Muscle of leg (tissue), 3 donors: ENCODE measurements at regions not wholly inside any gene's neighbourhood (a gene's known extent, or its start where the extent isn't known, plus 50 kb on each side); places are given as distances from the start of the nearest gene placed in this dataset.
"Not testable (repeated sequence)": the region's sequence is repeated elsewhere in the genome, so short reads cannot be mapped to it uniquely, and the experiment has no call there.

Source experiments
- DNase-seq: peaks from one replicate; pipeline ENCODE4 v3.0.0; 2013
- H3K27ac ChIP-seq: one replicate; pipeline ENCODE4 v1.5.1; 2013; ENCODE audit warnings: mild to moderate bottlenecking, low read length, control low read depth
- H3K27me3 ChIP-seq: one replicate; pipeline ENCODE4 v1.6.1; 2013; ENCODE audit warnings: low read length; ENCODE audit not compliant: control insufficient read depth, insufficient read depth
- H3K36me3 ChIP-seq: one replicate; pipeline ENCODE4 v1.6.1; 2013; ENCODE audit warnings: low read length; ENCODE audit not compliant: control insufficient read depth, insufficient read depth
- H3K4me1 ChIP-seq: one replicate; pipeline ENCODE4 v1.6.1; 2013; ENCODE audit warnings: low read length; ENCODE audit not compliant: control insufficient read depth, insufficient read depth
- H3K4me3 ChIP-seq: one replicate; pipeline ENCODE4 v1.5.1; 2013; ENCODE audit warnings: low read length, control low read depth
- H3K9me3 ChIP-seq: replicated peaks from 2 replicates; pipeline ENCODE4 v1.6.1; 2013; ENCODE audit warnings: low read depth, low read length; ENCODE audit not compliant: control insufficient read depth
- WGBS: methylation state at CpG from one replicate; pipeline ENCODE4 v1.1.5; 2013; ENCODE audit warnings: missing lambda C conversion rate; ENCODE audit not compliant: insufficient coverage; 5-methylcytosine and 5-hydroxymethylcytosine counted together

- Histone ChIP-seq H3K4me3 (no peak overlapping the region), H3K9me3 (no peaks in the 10 kb centered on the region), H3K27me3 (no peaks in the 10 kb centered on the region), H3K4me1 (peaks cover 18% of the 10 kb centered on the region), H3K27ac (peak overlapping the region; percentile 69), H3K36me3 (no peaks in the 10 kb centered on the region)
- DNase-seq: no peak
- 57% methylated on average over 1 of the region's 9 CpGs for WGBS
These were observed 266.4 kb downstream of the ANAPC1 start for GRCh38 chr2:111617299-111618225.

DNA sequence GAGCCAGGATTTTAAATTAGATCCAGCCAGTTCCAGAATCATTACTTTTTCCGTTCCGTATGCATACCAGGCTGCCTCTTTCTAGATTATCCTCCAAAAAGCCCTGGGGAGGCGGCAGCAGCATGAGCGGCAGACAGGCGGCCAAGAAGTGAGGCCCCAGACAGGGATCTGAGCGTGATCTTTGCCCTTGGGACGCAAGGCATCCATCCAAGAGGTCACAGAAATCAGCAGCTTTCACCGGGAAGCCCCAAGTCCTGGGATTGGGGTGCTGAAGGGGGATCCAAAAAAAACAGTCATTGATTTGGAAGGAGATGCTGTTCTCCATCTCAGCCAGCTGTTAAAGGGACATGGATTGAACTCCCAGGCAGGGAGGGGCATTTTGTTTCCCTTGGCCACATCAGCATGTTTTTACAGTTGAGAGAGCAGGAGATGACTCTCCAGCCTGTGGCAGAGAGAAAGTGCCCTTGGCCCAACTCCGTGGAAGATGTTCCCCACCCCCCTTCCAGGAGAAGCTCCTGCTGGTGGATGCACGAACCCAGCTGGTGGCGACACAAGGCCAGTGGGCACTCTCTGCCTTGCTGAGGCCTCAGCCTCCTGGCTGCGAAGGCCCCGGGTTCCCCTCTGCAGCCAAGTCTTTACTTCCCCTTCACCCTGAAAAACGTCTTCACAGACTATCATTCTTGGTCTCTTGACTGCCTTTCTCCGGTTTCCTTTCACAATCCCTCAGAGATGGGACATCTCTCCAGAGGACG is 265.6 kb downstream of the ANAPC1 start:
- H3K27ac ChIP-seq: peak overlapping the region; percentile 69
- no peaks in the 10 kb centered on the region for H3K27me3 ChIP-seq
- no peaks in the 10 kb centered on the region for H3K9me3 ChIP-seq
- peak; percentile 79 for DNase-seq
- no peaks in the 10 kb centered on the region for H3K36me3 ChIP-seq
- no peak overlapping the region for H3K4me3 ChIP-seq
- 42% methylated on average over 13 of the region's 16 CpGs for WGBS
- H3K4me1 ChIP-seq: peaks cover 18% of the 10 kb centered on the region

DNA sequence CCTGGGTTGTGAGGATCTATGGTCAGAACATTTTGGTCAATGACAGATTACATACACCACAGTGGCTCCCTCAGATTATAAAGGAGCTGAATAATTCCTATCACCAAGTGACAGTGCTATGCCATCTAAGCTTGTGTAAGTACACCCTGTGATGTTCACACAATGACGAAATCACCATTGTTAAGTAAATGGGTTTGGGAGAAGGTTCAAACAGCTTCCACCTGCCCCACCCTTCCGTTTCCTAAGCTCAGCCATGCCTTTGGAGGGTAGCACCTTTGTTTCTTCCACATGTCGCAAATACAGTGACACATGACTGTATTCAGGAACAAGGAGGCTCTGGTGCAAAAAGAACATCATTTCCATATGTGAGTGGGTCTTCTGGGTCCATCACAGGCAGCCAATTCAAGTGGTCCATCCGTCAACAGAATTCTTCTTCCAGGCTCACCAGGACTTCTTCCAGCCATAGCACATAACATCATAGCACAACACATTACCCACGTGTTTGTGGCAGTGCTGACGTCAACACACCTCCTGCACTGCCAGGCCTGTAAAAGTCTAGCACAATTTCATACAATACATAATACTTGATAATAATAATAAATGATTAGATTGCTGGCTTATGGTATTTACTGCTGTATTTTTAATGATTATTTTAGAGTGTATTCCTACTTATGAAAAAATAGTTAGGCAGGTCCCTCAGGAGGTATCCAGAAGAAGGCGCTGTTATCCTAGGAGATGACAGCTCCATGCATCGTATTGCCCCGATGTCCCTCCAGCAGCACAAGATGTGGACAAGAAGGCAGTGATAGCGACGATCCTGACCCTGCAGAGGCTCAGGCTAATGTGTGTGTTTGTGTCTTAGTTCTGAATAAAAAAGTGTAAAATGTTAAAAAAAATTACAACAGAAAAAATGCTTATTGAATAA is 264.8 kb downstream of the ANAPC1 start:
- H3K27ac ChIP-seq: peak overlapping the region; percentile 69
- H3K27me3 ChIP-seq: no peaks in the 10 kb centered on the region
- no peaks in the 10 kb centered on the region for H3K36me3 ChIP-seq
- H3K4me3 ChIP-seq: no peak overlapping the region
- no peak for DNase-seq
- H3K9me3 ChIP-seq: no peaks in the 10 kb centered on the region
- 61% methylated on average over 4 of the region's 11 CpGs for WGBS
- peaks cover 18% of the 10 kb centered on the region for H3K4me1 ChIP-seq

DNA sequence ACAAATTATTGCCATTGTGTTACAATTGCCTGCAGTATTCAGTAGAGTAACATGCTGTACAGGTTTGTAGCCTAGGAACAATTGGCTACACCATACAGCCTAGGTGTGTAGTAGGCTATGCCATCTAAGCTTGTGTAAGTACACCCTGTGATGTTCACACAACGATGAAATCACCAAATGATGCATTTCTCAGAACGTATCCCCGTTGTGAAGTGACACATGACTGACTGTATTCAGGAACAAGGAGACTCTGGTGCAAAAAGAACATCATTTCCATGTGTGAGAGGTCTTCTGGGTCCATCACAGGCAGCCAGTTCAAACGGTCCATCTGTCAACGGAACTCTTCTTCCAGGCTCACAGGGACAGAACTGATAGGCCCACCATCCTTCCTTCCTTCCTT is 263.7 kb downstream of the ANAPC1 start:
- no peaks in the 10 kb centered on the region for H3K27me3 ChIP-seq
- H3K27ac ChIP-seq: no peak overlapping the region
- H3K4me3 ChIP-seq: no peak overlapping the region
- H3K36me3 ChIP-seq: no peaks in the 10 kb centered on the region
- H3K4me1 ChIP-seq: peaks cover 18% of the 10 kb centered on the region
- WGBS: 91% methylated on average over 5 of the region's 5 CpGs
- DNase-seq: no peak
- H3K9me3 ChIP-seq: no peaks in the 10 kb centered on the region

- 87% methylated on average over 3 of the region's 3 CpGs for WGBS
- Histone ChIP-seq H3K4me3 (no peak overlapping the region), H3K27ac (no peak overlapping the region), H3K36me3 (no peaks in the 10 kb centered on the region), H3K9me3 (peaks cover 2% of the 10 kb centered on the region), H3K27me3 (no peaks in the 10 kb centered on the region), H3K4me1 (peaks cover 15% of the 10 kb centered on the region)
- no peak for DNase-seq
These were observed 261.1 kb downstream of the ANAPC1 start for GRCh38 chr2:111622859-111623258.

DNA sequence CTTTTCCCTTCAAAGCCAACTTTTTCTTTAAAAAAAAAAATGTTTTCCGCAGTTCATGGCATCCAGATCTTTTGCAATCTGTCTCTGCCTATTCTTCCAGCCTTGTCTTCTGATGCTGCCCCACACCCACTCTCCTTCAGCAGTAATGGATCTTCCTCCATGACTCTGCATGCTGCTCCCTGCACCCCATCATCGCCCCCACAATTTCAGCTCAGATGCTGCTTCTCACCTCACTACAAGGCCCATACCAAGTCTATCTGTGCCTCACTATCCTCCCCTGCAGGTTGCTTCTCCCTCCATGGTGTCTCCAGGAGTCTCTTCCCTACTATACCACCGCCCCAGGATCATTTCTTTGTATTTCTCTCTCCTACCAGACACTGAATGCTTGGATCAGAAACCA is 260.6 kb downstream of the ANAPC1 start:
- H3K27ac ChIP-seq: no peak overlapping the region
- no peak for DNase-seq
- H3K36me3 ChIP-seq: no peaks in the 10 kb centered on the region
- peaks cover 6% of the 10 kb centered on the region for H3K9me3 ChIP-seq
- H3K4me3 ChIP-seq: no peak overlapping the region
- H3K27me3 ChIP-seq: no peaks in the 10 kb centered on the region
- WGBS: 88% methylated on average over 3 of the region's 3 CpGs
- H3K4me1 ChIP-seq: peaks cover 10% of the 10 kb centered on the region

- no peaks in the 10 kb centered on the region for H3K27me3 ChIP-seq
- 60% methylated on average over 1 of the region's 3 CpGs for WGBS
- no peak for DNase-seq
- no peaks in the 10 kb centered on the region for H3K36me3 ChIP-seq
- peaks cover 11% of the 10 kb centered on the region for H3K9me3 ChIP-seq
- H3K4me1 ChIP-seq: no peaks in the 10 kb centered on the region
- no peak overlapping the region for H3K27ac ChIP-seq
- H3K4me3 ChIP-seq: no peak overlapping the region
These were observed 259.4 kb downstream of the ANAPC1 start for GRCh38 chr2:111624411-111625156.

DNA sequence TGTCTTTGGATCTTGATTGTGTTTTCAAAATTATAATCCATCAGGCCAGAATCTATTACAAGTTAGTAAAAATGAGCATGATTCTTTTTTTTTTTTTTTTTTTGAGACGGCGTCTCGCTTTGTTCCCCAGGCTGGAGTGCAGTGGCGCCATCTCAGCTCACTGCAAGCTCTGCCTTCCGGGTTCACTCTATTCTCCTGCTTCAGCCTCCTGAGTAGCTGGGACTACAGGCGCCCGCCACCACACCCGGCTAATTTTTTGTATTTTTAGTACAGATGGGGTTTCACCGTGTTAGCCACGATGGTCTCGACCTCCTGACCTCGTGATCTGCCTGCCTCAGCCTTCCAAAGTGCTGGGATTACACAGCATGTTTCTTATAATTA is 258.8 kb downstream of the ANAPC1 start:
- not testable (repeated sequence) for H3K36me3 ChIP-seq, H3K4me1 ChIP-seq, H3K27ac ChIP-seq, DNase-seq, H3K27me3 ChIP-seq, H3K4me3 ChIP-seq
- H3K9me3 ChIP-seq: peaks cover 14% of the 10 kb centered on the region
- WGBS: 50% methylated on average over 2 of the region's 12 CpGs

GRCh38 chr2:111626037-111626864 is 257.7 kb downstream of the ANAPC1 start:
- Histone ChIP-seq H3K4me3 (no peak overlapping the region), H3K4me1 (no peaks in the 10 kb centered on the region), H3K27me3 (no peaks in the 10 kb centered on the region), H3K9me3 (peaks cover 18% of the 10 kb centered on the region), H3K27ac (no peak overlapping the region), H3K36me3 (no peaks in the 10 kb centered on the region)
- DNase-seq: no peak
- no CpG with 5 or more reads among the region's 2 CpGs for WGBS
